ENCODE measurements at regions not wholly inside any gene's neighbourhood (a gene's known extent, or its start where the extent isn't known, plus 50 kb on each side); places are given as distances from the start of the nearest gene placed in this dataset.
A peak's percentile ranks its signal among the peaks of the same experiment; 100 is the strongest.
"Not testable (repeated sequence)": the region's sequence is repeated elsewhere in the genome, so short reads cannot be mapped to it uniquely, and the experiment has no call there.

DNA sequence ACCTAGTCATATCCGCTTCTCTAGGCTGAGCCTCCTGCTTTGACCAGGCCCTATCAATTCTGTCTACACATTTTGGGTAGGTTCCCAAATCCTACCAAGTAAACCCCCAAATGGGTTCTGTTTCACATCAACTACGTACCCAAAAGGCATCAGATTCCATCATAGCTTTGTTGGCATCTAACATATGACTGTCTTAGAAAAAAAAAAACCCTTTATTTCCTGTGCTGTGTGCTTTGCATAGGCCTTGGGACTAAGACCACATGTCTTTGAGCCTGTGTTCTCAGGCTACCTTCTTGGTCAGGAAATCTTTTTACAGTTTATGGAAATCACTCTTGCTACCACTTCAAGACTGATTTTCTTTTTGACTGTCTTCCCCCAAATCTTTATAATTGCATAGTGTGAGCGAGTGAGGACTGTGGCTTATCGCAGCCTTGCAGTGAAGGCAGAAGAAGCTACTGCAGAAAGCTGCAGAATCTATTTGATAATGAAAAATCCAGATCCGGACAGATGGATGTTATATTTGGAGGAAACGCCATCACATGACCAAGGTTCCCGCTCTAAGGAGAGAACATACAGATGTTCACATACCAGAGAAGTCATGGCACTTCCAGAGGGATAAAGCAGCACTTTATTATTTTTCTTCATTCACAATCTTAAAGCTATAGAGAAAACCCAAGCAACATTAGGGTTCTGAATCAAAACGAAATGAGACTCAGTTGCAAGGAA, 111.2 kb downstream of the EOMES start:
- intact Hi-C loops (cut with micrococcal nuclease; ENCODE audit: unreplicated experiment): no loop called here
- Mint-ChIP-seq H3K27ac (ENCODE audit: unreplicated experiment) (no peak overlapping the region), H3K4me3 (ENCODE audit: low read depth, unreplicated experiment) (no peak overlapping the region), H3K36me3 (ENCODE audit: insufficient read depth, unreplicated experiment) (peaks cover 3% of the 10 kb centered on the region), H3K4me1 (ENCODE audit: low read depth, unreplicated experiment) (peaks cover 24% of the 10 kb centered on the region), H3K9me3 (ENCODE audit: low read depth, unreplicated experiment) (peaks cover 6% of the 10 kb centered on the region), H3K27me3 (ENCODE audit: unreplicated experiment) (no peaks in the 10 kb centered on the region)
- CTCF ChIA-PET: interaction anchor here (0.6 kb wide), 1 partner anchor 24 kb away, joined by 4 read pairs; no protein-coding TSS in a partner anchor
- no TSS peak for BruUV-seq (replicated peaks)
- no peak for TF ChIP-seq CTCF (IDR thresholded peaks at IDR 0.05; ENCODE audit: unreplicated experiment)
- DNase-seq: no peak

DNA sequence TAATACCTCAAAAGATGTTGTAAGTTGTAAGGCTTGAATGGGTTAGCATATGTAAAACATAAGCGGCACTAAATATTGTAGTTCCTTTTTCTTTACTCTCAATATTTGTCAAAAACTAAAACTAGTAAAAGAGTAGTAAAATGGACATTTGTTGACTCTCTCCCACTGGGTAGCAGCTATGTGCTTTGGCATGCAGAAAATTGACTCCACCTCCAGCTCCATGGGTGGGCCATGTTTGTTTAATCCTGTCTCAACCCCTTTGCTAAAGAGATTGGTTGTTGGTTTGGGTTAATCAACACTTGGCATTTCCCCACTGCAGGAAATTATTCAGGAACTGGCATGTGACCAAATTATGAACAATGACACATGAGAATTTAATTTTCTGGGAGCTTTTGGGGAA, 114.8 kb downstream of the EOMES start:
- Mint-ChIP-seq H3K27ac (ENCODE audit: unreplicated experiment) (peak overlapping the region; percentile 78), H3K4me3 (ENCODE audit: low read depth, unreplicated experiment) (no peak overlapping the region), H3K27me3 (ENCODE audit: unreplicated experiment) (no peaks in the 10 kb centered on the region), H3K9me3 (ENCODE audit: low read depth, unreplicated experiment) (no peaks in the 10 kb centered on the region), H3K36me3 (ENCODE audit: insufficient read depth, unreplicated experiment) (peaks cover 3% of the 10 kb centered on the region), H3K4me1 (ENCODE audit: low read depth, unreplicated experiment) (peaks cover 24% of the 10 kb centered on the region)
- peak; percentile 58 for DNase-seq
- intact Hi-C loops (cut with micrococcal nuclease; ENCODE audit: unreplicated experiment): loop anchor here (5.0 to 10.0 kb wide), 2 partner anchors 35 to 73 kb away; no protein-coding TSS in a partner anchor
- no peak for TF ChIP-seq CTCF (IDR thresholded peaks at IDR 0.05; ENCODE audit: unreplicated experiment)
- CTCF ChIA-PET: interaction anchor here (1.3 kb wide), 1 partner anchor 16 kb away, joined by 4 read pairs; no protein-coding TSS in a partner anchor
- BruUV-seq (replicated peaks): no TSS peak

- Mint-ChIP-seq H3K9me3 (ENCODE audit: low read depth, unreplicated experiment) (no peaks in the 10 kb centered on the region), H3K4me3 (ENCODE audit: low read depth, unreplicated experiment) (no peak overlapping the region), H3K27me3 (ENCODE audit: unreplicated experiment) (no peaks in the 10 kb centered on the region), H3K36me3 (ENCODE audit: insufficient read depth, unreplicated experiment) (peaks cover 3% of the 10 kb centered on the region), H3K4me1 (ENCODE audit: low read depth, unreplicated experiment) (peaks cover 24% of the 10 kb centered on the region), H3K27ac (ENCODE audit: unreplicated experiment) (peak overlapping the region; percentile 78)
- BruUV-seq (replicated peaks): no TSS peak
- CTCF ChIA-PET: interaction anchor here (1.3 kb wide), 1 partner anchor 16 kb away, joined by 4 read pairs; no protein-coding TSS in a partner anchor
- no peak for TF ChIP-seq CTCF (IDR thresholded peaks at IDR 0.05; ENCODE audit: unreplicated experiment)
- no peak for DNase-seq
- intact Hi-C loops (cut with micrococcal nuclease; ENCODE audit: unreplicated experiment): loop anchor here (5.0 to 10.0 kb wide), 2 partner anchors 36 to 72 kb away; no protein-coding TSS in a partner anchor
Observed at GRCh38 chr3:27606537-27606936, 115.6 kb downstream of the EOMES start.

GRCh38 chr3:27601311-27601710, 117.1 kb upstream of the SLC4A7 start:
- intact Hi-C loops (cut with micrococcal nuclease; ENCODE audit: unreplicated experiment): loop anchor here (10.0 kb wide), 1 partner anchor 67 kb away; no protein-coding TSS in a partner anchor
- H3K4me3 Mint-ChIP-seq (ENCODE audit: low read depth, unreplicated experiment); DNase-seq; BruUV-seq (replicated peaks); H3K36me3 Mint-ChIP-seq (ENCODE audit: insufficient read depth, unreplicated experiment); H3K4me1 Mint-ChIP-seq (ENCODE audit: low read depth, unreplicated experiment); H3K9me3 Mint-ChIP-seq (ENCODE audit: low read depth, unreplicated experiment); H3K27ac Mint-ChIP-seq (ENCODE audit: unreplicated experiment); H3K27me3 Mint-ChIP-seq (ENCODE audit: unreplicated experiment); CTCF ChIA-PET: not testable (repeated sequence)

DNA sequence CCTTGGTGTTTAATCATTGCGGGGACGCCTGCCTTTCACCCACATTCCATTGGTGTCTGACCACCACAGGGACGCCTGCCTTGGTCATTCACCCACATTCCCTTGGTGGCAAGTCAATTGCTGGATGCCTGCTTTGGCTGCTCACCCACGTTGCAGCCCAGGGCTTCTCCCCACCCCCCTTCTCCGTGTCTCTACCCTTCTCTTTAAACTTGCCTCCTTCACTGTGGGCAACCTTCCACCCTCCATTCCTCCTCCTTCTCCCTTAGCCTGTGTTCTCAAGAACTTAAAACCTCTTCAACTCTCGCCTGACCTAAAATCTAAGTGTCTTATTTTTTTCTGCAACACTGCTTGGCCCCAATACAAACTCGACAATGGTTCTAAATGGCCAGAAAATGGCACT, 115.6 kb upstream of the SLC4A7 start:
- H3K9me3 Mint-ChIP-seq (ENCODE audit: low read depth, unreplicated experiment); H3K4me1 Mint-ChIP-seq (ENCODE audit: low read depth, unreplicated experiment); CTCF ChIA-PET; H3K27me3 Mint-ChIP-seq (ENCODE audit: unreplicated experiment); H3K4me3 Mint-ChIP-seq (ENCODE audit: low read depth, unreplicated experiment); H3K36me3 Mint-ChIP-seq (ENCODE audit: insufficient read depth, unreplicated experiment); DNase-seq; BruUV-seq (replicated peaks); H3K27ac Mint-ChIP-seq (ENCODE audit: unreplicated experiment): not testable (repeated sequence)
- intact Hi-C loops (cut with micrococcal nuclease; ENCODE audit: unreplicated experiment): loop anchor here (10.0 kb wide), 1 partner anchor 65 kb away; no protein-coding TSS in a partner anchor
